ENCODE measurements at regions not wholly inside any gene's neighbourhood (a gene's known extent, or its start where the extent isn't known, plus 50 kb on each side); places are given as distances from the start of the nearest gene placed in this dataset.

DNA sequence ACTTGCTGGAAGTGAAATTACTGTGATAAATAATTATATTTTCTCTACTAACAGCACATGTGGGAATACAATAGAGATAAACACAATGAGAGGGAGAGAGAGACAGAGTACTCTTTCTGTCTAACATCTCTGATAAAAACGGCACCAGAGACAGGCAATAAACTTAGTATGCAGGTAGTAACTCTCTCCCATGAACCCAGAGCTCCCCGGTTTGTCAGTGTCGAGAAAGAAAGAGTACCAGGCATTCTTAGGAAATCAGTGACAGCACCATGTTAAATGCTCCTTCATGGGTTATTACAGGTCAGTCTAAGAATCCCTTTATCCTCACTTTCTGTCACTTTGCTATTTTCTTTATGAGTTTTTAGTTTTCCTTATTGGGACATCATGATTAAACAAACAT is 110.7 kb upstream of the EPHA3 start:
- no peak for TF ChIP-seq RAD21 (IDR thresholded peaks at IDR 0.05; ENCODE audit: low read depth)
- no peak for TF ChIP-seq FOXM1 (IDR thresholded peaks at IDR 0.05; ENCODE audit: borderline replicate concordance, low read depth)
- TF ChIP-seq EP300 (IDR thresholded peaks at IDR 0.05; ENCODE audit: borderline replicate concordance) = no peak
- TF ChIP-seq TAF1 (IDR thresholded peaks at IDR 0.05; ENCODE audit: low read depth) = no peak
- TF ChIP-seq CREB1 (IDR thresholded peaks at IDR 0.05; ENCODE audit: low read depth) = no peak
- TF ChIP-seq TEAD4 (IDR thresholded peaks at IDR 0.05) = no peak
- no peak for TF ChIP-seq EGR1 (IDR thresholded peaks at IDR 0.05)
- no peak for TF ChIP-seq TCF12 (IDR thresholded peaks at IDR 0.05; ENCODE audit: low read depth)
- no peak for TF ChIP-seq CEBPB (IDR thresholded peaks at IDR 0.05)
- TF ChIP-seq, protein P1, sequence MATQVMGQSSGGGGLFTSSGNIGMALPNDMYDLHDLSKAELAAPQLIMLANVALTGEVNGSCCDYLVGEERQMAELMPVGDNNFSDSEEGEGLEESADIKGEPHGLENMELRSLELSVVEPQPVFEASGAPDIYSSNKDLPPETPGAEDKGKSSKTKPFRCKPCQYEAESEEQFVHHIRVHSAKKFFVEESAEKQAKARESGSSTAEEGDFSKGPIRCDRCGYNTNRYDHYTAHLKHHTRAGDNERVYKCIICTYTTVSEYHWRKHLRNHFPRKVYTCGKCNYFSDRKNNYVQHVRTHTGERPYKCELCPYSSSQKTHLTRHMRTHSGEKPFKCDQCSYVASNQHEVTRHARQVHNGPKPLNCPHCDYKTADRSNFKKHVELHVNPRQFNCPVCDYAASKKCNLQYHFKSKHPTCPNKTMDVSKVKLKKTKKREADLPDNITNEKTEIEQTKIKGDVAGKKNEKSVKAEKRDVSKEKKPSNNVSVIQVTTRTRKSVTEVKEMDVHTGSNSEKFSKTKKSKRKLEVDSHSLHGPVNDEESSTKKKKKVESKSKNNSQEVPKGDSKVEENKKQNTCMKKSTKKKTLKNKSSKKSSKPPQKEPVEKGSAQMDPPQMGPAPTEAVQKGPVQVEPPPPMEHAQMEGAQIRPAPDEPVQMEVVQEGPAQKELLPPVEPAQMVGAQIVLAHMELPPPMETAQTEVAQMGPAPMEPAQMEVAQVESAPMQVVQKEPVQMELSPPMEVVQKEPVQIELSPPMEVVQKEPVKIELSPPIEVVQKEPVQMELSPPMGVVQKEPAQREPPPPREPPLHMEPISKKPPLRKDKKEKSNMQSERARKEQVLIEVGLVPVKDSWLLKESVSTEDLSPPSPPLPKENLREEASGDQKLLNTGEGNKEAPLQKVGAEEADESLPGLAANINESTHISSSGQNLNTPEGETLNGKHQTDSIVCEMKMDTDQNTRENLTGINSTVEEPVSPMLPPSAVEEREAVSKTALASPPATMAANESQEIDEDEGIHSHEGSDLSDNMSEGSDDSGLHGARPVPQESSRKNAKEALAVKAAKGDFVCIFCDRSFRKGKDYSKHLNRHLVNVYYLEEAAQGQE (IDR thresholded peaks at IDR 0.05; ENCODE audit: low read depth) = no peak
- TF ChIP-seq YY1 (IDR thresholded peaks at IDR 0.05; ENCODE audit: low read depth) = no peak
- TF ChIP-seq, protein P2, sequence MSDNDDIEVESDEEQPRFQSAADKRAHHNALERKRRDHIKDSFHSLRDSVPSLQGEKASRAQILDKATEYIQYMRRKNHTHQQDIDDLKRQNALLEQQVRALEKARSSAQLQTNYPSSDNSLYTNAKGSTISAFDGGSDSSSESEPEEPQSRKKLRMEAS (IDR thresholded peaks at IDR 0.05) = no peak
- no peak for TF ChIP-seq ZBTB7A (IDR thresholded peaks at IDR 0.05; ENCODE audit: low read depth)
- TF ChIP-seq NFIC (IDR thresholded peaks at IDR 0.05) = no peak
